C1 segment of cervical spinal cord (tissue), 14 donors: ENCODE measurements at regions not wholly inside any gene's neighbourhood (a gene's known extent, or its start where the extent isn't known, plus 50 kb on each side); places are given as distances from the start of the nearest gene placed in this dataset.

Experiments used
- DNase-seq, 14 donors: peaks; one replicate each; lab custom pipeline; 2025; lab: John Stamatoyannopoulos, UW

DNA sequence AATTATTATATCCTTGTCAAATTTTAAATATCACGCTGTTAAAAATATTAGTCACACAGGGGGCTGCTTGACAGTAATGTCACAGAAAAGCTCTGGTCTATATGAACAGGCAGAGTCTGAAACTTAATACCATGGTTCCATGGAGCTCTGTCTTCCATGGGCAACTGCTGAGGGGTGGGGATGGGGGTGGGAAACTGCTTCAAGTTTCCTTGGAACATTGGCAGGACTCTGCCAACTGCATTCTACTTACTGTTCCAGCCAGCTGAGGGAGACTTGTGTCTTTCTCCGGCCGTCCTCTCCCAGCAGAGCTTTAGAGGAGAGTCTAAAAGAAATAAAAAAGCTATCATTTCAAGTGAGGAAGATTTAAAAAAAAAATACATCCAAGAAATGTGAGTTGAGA, 348.7 kb downstream of the ZIC1 start:
- peak in 1 of 14 donors; percentile 3 for DNase-seq

DNA sequence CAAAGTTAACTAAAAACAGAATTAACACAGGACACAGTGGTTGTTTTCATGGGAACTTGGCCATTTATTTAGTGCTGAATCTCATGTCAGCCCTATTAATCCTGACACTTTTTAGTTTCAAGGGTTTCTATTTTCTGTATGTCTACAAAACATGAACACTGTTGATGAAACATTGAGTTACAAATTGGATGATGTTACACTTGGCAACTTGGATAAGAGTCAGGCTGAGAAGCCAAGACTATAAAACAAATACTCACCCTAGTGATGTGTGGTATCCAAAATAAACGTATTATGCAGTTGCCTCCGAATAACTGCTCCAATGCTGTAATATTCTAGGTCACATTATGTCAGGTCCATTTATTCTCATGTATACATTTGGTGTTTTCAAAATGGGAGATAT, 349.6 kb downstream of the ZIC1 start:
- peak in 1 of 14 donors; percentile 15 for DNase-seq

- no peak for DNase-seq
Measured at GRCh38 chr3:147760085-147760484, 350.9 kb downstream of the ZIC1 start.

DNA sequence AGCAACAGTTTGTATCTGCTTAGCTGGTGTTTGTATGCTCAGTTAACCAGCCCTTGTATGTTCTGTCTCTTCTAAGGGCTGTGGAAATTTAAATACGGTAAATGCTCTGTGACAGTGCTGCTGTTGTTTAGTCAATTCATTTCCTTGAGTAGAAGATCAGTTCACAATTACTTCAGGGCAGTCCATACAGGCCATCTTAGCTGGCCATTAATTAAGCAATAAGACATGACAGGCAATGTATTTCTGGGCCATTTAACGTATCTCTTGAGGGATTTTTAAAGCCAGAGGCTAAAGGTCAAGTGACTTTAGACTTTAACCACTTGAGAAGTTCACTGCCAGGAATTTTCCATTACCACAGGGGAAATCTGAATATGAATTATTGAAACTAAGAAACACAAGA, 351.8 kb downstream of the ZIC1 start:
- no peak for DNase-seq

DNA sequence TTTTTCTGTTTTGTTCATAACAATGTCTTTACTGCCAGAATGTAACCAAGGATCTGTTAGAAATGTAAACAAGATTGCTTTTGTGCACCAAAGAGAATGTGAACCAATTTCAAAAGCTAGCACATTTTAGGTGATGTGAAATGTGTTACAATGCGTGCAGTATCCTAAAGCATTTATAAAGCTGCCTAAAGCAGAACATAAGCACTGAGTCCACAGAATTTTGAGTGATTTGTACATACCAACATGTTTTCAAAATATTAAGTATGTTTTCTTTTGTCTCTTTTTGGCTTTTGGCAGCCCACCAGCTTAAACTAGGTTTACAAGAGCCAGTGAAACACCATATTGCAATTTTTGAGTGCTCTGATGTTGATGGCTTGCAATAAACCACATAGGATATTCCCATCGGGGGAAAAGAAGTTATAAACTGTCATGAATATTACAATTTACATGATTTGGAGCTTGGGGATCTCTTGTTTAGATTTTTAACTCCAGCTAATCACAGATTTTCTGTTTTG, 364.0 kb downstream of the ZIC1 start:
- DNase-seq: no peak

DNA sequence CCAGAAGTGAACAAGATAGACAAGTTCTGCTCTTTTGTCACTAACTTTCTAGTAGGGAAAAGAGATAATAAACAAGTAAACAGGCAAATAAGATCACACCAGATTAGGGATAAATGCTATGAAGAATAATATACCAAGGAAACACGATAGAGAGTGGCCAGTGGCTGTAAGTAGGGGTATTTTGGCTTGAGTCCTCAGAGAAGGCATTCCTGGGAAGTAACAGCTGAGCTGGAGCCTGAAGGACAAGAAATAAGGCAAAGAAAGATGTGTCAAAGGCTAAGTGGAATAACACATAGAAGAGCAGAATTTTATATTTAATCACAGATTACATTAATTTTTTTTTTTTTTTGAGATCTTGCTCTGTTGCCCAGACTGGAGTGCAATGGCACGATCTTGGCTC, 366.2 kb downstream of the ZIC1 start:
- DNase-seq: no peak

GRCh38 chr3:147775816-147776530, 366.8 kb downstream of the ZIC1 start:
- DNase-seq: no peak

GRCh38 chr3:147793841-147794240, 384.7 kb downstream of the ZIC1 start:
- DNase-seq: no peak

GRCh38 chr3:147794596-147794995, 385.4 kb downstream of the ZIC1 start:
- DNase-seq: no peak

GRCh38 chr3:147795418-147795817, 386.3 kb downstream of the ZIC1 start:
- DNase-seq: no peak

- DNase-seq: no peak
Measured at GRCh38 chr3:147797095-147797494, 387.9 kb downstream of the ZIC1 start.

DNA sequence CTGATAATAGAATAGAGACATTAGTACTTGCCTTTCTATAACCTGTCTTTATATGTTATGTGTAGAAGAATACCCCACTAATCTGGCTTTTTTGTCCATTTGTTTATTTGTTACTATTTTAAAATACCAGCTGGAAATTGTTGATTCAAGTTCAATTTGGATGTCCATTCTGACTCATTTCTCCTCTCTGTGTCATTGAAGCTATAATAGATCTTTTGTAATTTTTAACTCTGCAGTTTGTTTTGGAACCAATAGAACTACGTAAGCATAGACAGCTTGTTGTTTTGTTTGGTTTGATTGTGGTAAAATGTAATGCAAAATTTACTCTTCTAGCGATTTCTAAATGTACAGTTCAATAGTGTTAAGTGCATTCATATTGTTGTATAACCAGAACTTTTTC, 390.4 kb downstream of the ZIC1 start:
- DNase-seq: no peak

DNA sequence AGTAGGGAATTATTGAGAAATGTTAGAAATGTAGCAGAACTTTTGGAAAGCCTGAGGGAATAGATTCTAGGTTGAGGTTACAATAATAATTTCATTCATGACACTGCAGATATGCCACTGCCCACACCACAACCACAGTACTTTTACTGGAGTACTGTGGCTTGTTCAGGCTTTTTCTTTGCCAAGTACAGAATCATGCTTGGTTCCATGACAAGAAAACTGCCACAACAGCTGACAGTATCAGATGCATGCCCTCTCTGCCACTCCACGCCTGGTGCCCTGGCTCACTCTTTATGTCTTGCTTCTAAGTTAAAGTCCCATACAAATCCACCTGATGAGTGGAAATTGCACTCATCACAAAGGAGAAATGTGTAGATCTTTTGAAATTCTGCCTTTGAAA, 398.6 kb downstream of the ZIC1 start:
- DNase-seq: no peak

DNA sequence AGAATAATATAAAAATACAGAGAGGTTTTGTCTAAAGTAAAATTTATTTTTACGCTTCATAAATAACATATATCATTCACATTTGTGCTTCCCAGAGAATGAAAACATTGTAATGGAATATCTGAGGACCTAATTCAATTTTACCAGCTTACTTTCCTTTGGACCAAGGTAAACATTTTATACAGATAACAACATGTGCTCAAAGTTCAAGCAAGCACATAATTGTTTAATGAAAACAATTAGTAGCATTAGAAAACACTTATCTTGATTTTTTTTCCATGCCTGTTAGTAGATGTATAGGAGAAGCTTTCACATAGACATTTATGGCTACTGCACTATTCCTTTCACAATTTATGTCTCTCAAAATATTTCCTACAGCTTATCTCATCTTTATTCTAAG, 400.0 kb downstream of the ZIC1 start:
- DNase-seq: no peak

- no peak for DNase-seq
Measured at GRCh38 chr3:147812186-147812911, 403.2 kb downstream of the ZIC1 start.

- DNase-seq: no peak
Measured at GRCh38 chr3:147813256-147813655, 404.1 kb downstream of the ZIC1 start.

DNA sequence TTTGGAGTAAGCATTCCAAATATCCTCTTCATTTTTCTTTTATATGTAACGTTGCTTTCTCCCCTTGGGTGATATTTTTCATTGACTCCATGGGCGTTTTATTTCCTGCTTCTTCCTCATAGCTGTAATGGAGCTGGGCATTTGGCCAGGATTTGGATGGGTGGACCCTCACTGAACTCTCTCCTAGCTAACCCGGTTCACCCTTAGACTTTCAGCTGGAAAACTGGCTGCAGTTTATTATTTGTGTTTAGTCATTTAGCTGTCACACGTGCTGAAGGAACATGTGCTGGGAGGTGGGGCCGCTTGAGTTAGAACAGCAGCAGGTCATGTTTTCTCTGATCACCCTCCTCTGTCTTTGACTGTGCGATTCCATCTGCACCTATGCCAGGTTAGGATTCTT, 407.6 kb downstream of the ZIC1 start:
- no peak for DNase-seq

- no peak for DNase-seq
Measured at GRCh38 chr3:147832611-147833010, 423.4 kb downstream of the ZIC1 start.

GRCh38 chr3:147836330-147836729, 427.2 kb downstream of the ZIC1 start:
- no peak for DNase-seq

DNA sequence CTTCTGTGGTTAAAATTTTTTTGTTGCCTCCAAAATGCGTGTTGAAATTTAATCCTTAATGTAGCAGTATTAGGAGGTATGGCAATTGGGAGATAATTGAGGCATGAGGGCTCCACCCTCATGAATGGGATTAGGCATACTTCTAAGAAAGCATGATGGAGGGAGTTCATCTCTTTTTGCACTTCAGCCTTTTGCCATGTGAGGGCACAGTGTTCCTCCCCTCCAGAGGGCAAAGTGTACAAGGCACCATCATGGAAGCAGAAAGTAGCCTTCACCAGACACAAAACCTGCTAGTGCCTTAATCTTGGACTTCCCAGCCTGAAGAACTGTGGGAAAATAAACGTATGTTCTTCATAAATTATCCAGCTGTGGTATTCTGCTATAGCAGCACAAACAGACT, 429.5 kb downstream of the ZIC1 start:
- DNase-seq: no peak

GRCh38 chr3:147843331-147843730, 434.2 kb downstream of the ZIC1 start:
- DNase-seq: no peak

DNA sequence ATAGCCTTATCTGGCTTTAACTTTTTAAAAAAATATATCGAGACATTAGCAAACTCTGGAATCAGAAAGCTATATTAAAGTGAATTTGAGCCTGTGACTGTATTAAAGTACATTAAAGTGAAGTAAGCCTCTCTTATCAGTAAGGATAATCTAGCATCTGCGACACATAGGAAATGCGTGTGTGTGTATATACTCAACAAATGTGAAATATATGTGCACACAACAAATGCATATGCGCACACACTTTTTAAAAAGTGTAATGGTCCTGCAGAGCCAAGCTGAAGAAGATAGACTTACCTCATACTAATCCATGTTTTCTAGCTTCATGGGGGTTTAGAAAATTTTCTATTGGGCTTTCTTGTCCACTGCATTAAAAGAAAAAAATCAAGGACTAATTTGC, 437.1 kb downstream of the ZIC1 start:
- no peak for DNase-seq

GRCh38 chr3:147846854-147847478, 437.8 kb downstream of the ZIC1 start:
- DNase-seq: no peak
